Mesenchymal stem cell (in vitro differentiated cells and primary cell): ENCODE measurements at regions not wholly inside any gene's neighbourhood (a gene's known extent, or its start where the extent isn't known, plus 50 kb on each side); places are given as distances from the start of the nearest gene placed in this dataset.

ENCODE experiments used
- DNase-seq: peaks from one replicate; pipeline ENCODE4 v3.0.0-alpha.2; 2013
- H2AFZ ChIP-seq: one replicate; pipeline ENCODE4 v1.6.1; 2013; ENCODE audit warnings: low read depth, mild to moderate bottlenecking, control low read depth, inconsistent platforms, low read length, moderate library complexity
- H2AK5ac ChIP-seq: 2 replicates; pipeline ENCODE4 v1.6.1; 2013; ENCODE audit warnings: low read length, moderate library complexity, mild to moderate bottlenecking, inconsistent platforms; ENCODE audit not compliant: severe bottlenecking
- H2BK120ac ChIP-seq: one replicate; pipeline ENCODE4 v1.6.1; 2013; ENCODE audit warnings: low read depth, mild to moderate bottlenecking, inconsistent platforms, low read length, moderate library complexity
- H2BK12ac ChIP-seq, 2 experiments: one replicate each; pipeline ENCODE4 v1.6.1; 2013; ENCODE audit warnings: inconsistent platforms in 2 of 2, low read length in 2 of 2, mild to moderate bottlenecking in 2 of 2, moderate library complexity in 2 of 2, control low read depth in 1 of 2
- H2BK15ac ChIP-seq: one replicate; pipeline ENCODE4 v1.6.1; 2013; ENCODE audit warnings: mild to moderate bottlenecking, low read depth, inconsistent platforms; ENCODE audit not compliant: poor library complexity, severe bottlenecking
- H2BK5ac ChIP-seq: 2 replicates; pipeline ENCODE4 v1.6.1; 2013; ENCODE audit warnings: low read depth, mild to moderate bottlenecking, low read length, control low read depth, inconsistent platforms; ENCODE audit not compliant: poor library complexity, severe bottlenecking
- H3K14ac ChIP-seq, 2 experiments: one replicate each; pipeline ENCODE4 v1.6.1; 2013; ENCODE audit warnings: inconsistent platforms in 2 of 2, low read length in 2 of 2, control low read depth in 1 of 2, mild to moderate bottlenecking in 1 of 2, moderate library complexity in 1 of 2
- H3K18ac ChIP-seq, 2 experiments: one replicate each; pipeline ENCODE4 v1.6.1; 2013; ENCODE audit warnings: inconsistent platforms in 2 of 2, low read length in 2 of 2, control low read depth in 1 of 2, low read depth in 1 of 2, mild to moderate bottlenecking in 1 of 2
- H3K23ac ChIP-seq, 2 experiments: one replicate each; pipeline ENCODE4 v1.6.1; 2013; ENCODE audit warnings: inconsistent platforms in 2 of 2, low read length in 2 of 2, mild to moderate bottlenecking in 2 of 2, moderate library complexity in 2 of 2, control low read depth in 1 of 2
- H3K27ac ChIP-seq: 2 replicates; pipeline ENCODE4 v1.5.1; 2013; ENCODE audit warnings: mild to moderate bottlenecking, moderate library complexity, low read length, control low read depth, inconsistent platforms; ENCODE audit not compliant: poor library complexity, severe bottlenecking
- H3K27me3 ChIP-seq, 2 experiments: 2 replicates each; pipeline versions ENCODE4 v1.6.1 to v1.7.0; 2013; ENCODE audit warnings: low read length in 2 of 2, mild to moderate bottlenecking in 2 of 2, moderate library complexity in 2 of 2, control low read depth in 1 of 2, inconsistent platforms in 1 of 2; ENCODE audit not compliant: control insufficient read depth in 1 of 2, insufficient read depth in 1 of 2
- H3K36me3 ChIP-seq, 2 experiments: 2 replicates each; pipeline versions ENCODE4 v1.6.1 to v1.7.0; 2013; ENCODE audit warnings: low read length in 2 of 2, control low read depth in 1 of 2, inconsistent platforms in 1 of 2, low read depth in 1 of 2, mild to moderate bottlenecking in 1 of 2; ENCODE audit not compliant: insufficient read depth in 2 of 2, control insufficient read depth in 1 of 2
- H3K4ac ChIP-seq, 2 experiments: one replicate each; pipeline ENCODE4 v1.6.1; 2013; ENCODE audit warnings: inconsistent platforms in 2 of 2, low read length in 2 of 2, mild to moderate bottlenecking in 2 of 2, moderate library complexity in 2 of 2, control low read depth in 1 of 2, low read depth in 1 of 2
- H3K4me1 ChIP-seq: 2 replicates; pipeline ENCODE4 v1.6.1; 2013; ENCODE audit warnings: low read depth, low read length, control low read depth; ENCODE audit not compliant: control insufficient read depth, insufficient read depth
- H3K4me2 ChIP-seq: 2 replicates; pipeline ENCODE4 v1.6.1; 2013; ENCODE audit warnings: low read length, mild to moderate bottlenecking, inconsistent platforms; ENCODE audit not compliant: poor library complexity, severe bottlenecking
- H3K4me3 ChIP-seq, 2 experiments: 2 replicates each; pipeline versions ENCODE4 v1.5.1 to v1.7.0; 2013; ENCODE audit warnings: low read length in 2 of 2, mild to moderate bottlenecking in 2 of 2, control low read depth in 1 of 2, low read depth in 1 of 2; ENCODE audit not compliant: insufficient read depth in 1 of 2
- H3K79me1 ChIP-seq: replicated peaks from 2 replicates; pipeline ENCODE4 v1.6.1; 2013; ENCODE audit warnings: mild to moderate bottlenecking, control low read depth, low read length, inconsistent platforms; ENCODE audit not compliant: poor library complexity, severe bottlenecking
- H3K9ac ChIP-seq: 2 replicates; pipeline ENCODE4 v1.7.0; 2013; ENCODE audit warnings: mild to moderate bottlenecking, low read length, moderate library complexity
- H3K9me3 ChIP-seq: 2 replicates; pipeline ENCODE4 v1.7.0; 2013; ENCODE audit warnings: mild to moderate bottlenecking, low read length; ENCODE audit not compliant: control insufficient read depth
- H4K8ac ChIP-seq: one replicate; pipeline ENCODE4 v1.6.1; 2013; ENCODE audit warnings: inconsistent platforms, mild to moderate bottlenecking, low read length, moderate library complexity
- H4K91ac ChIP-seq: one replicate; pipeline ENCODE4 v1.6.1; 2013; ENCODE audit warnings: mild to moderate bottlenecking, low read length, inconsistent platforms
- WGBS: methylation state at CpG from one replicate; pipeline ENCODE4 v1.1.7; 2013; ENCODE audit warnings: mixed read lengths; 5-methylcytosine and 5-hydroxymethylcytosine counted together

DNA sequence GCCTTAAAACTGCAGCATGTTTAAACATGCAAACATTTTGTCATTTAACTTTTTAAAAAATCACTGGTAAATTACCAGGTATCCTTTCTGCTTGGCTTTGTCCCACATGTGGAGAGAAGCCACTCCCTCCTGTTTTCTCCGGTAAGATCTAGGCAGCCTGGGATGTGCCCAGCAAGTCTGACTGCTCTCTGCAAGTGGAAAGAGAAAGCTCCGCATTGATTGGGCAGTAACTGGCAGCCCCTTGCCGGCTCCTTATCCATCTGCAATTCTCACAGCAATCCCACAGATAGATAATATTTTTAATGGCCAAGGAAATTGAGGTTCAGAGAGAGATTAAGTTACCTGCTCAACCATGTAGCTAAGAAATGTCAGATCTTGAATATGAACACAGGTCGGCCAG, 136.1 kb downstream of the TMEM200C start:
- H3K4ac ChIP-seq: no peak overlapping the region
- no peak overlapping the region for H2BK15ac ChIP-seq
- no peaks in the 10 kb centered on the region for H3K9me3 ChIP-seq
- no peak overlapping the region for H2AFZ ChIP-seq
- peaks cover 0 to 27% of the 10 kb centered on the region in 2 experiments for H3K27me3 ChIP-seq
- 8% methylated on average over 1 of the region's 4 CpGs for WGBS
- H3K14ac ChIP-seq: no peak overlapping the region
- no peak overlapping the region for H3K9ac ChIP-seq
- H3K18ac ChIP-seq: no peak overlapping the region
- H4K8ac ChIP-seq: no peak overlapping the region
- H4K91ac ChIP-seq: no peak overlapping the region
- H3K36me3 ChIP-seq: no peaks in the 10 kb centered on the region
- H3K4me1 ChIP-seq: no peaks in the 10 kb centered on the region
- H3K4me3 ChIP-seq: no peak overlapping the region
- no peak overlapping the region for H3K23ac ChIP-seq
- H2AK5ac ChIP-seq: no peak overlapping the region
- H3K79me1 ChIP-seq: no peaks in the 10 kb centered on the region
- no peak overlapping the region for H3K27ac ChIP-seq
- H2BK5ac ChIP-seq: no peak overlapping the region
- H3K4me2 ChIP-seq: no peak overlapping the region
- no peak for DNase-seq
- no peak overlapping the region for H2BK12ac ChIP-seq
- no peak overlapping the region for H2BK120ac ChIP-seq

DNA sequence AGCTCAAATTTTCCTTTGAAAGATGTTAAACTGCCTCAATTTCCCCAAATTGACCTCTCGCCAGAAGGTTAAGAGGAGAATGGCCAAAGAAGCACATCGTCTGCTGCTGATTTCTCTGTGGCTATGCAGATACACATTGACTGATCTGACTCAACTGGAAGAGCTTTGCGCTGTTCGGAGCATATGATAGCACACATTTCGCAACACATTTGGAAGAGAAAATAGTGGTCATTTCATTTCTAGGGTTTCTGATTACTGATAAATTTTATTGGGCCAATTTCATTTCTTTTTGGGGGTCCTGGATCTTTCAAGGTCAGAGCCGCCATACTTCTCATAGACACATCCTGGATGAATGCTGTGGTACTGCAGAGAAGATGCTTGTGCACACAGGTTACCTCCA, 138.5 kb downstream of the TMEM200C start:
- Histone ChIP-seq H2BK120ac (no peak overlapping the region), H3K27me3 (peaks cover 0 to 28% of the 10 kb centered on the region in 2 experiments), H3K4me2 (no peak overlapping the region), H3K9me3 (no peaks in the 10 kb centered on the region), H3K4me3 (no peak overlapping the region), H2AK5ac (no peak overlapping the region), H3K18ac (no peak overlapping the region), H4K91ac (no peak overlapping the region), H2BK5ac (no peak overlapping the region), H2AFZ (no peak overlapping the region), H3K14ac (no peak overlapping the region), H4K8ac (no peak overlapping the region), H3K79me1 (no peaks in the 10 kb centered on the region), H2BK15ac (no peak overlapping the region), H3K27ac (no peak overlapping the region), H3K4me1 (no peaks in the 10 kb centered on the region), H2BK12ac (no peak overlapping the region), H3K9ac (no peak overlapping the region), H3K23ac (no peak overlapping the region), H3K4ac (no peak overlapping the region), H3K36me3 (no peaks in the 10 kb centered on the region)
- DNase-seq: no peak
- WGBS: 80% methylated on average over 6 of the region's 6 CpGs

DNA sequence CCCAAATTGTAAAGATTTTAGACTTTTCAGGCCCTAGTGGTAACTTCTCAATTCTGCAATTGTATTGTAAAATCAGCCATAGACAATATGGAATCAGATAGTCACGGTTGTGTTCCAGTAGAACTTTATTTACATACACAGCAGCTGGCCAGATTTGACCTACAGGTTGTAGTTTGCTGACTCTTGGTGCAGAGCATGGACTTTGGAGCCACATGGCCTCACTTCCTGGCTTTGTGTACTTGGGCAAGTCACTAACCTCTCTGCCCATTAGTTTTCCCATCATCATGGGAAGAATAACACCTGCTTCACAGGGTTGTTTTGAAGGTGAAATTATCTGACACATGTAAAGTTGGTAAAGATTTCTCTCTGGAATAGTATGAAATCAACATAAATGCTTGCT, 147.6 kb downstream of the TMEM200C start:
- H3K79me1 ChIP-seq: no peaks in the 10 kb centered on the region
- H4K91ac ChIP-seq: no peak overlapping the region
- H3K27me3 ChIP-seq: peaks cover 0 to 18% of the 10 kb centered on the region in 2 experiments
- no peak overlapping the region for H2BK12ac ChIP-seq
- no peak overlapping the region for H2BK15ac ChIP-seq
- H4K8ac ChIP-seq: no peak overlapping the region
- H2BK5ac ChIP-seq: no peak overlapping the region
- H3K18ac ChIP-seq: no peak overlapping the region
- H2BK120ac ChIP-seq: no peak overlapping the region
- H3K4me1 ChIP-seq: no peaks in the 10 kb centered on the region
- no peak overlapping the region for H2AK5ac ChIP-seq
- no peak overlapping the region for H3K27ac ChIP-seq
- H3K9ac ChIP-seq: no peak overlapping the region
- 33% methylated on average over 1 of the region's 1 CpG for WGBS
- H3K14ac ChIP-seq: no peak overlapping the region
- no peaks in the 10 kb centered on the region for H3K36me3 ChIP-seq
- no peak overlapping the region for H3K4ac ChIP-seq
- no peak overlapping the region for H3K23ac ChIP-seq
- H2AFZ ChIP-seq: no peak overlapping the region
- DNase-seq: no peak
- H3K9me3 ChIP-seq: no peaks in the 10 kb centered on the region
- no peak overlapping the region for H3K4me2 ChIP-seq
- no peak overlapping the region for H3K4me3 ChIP-seq

DNA sequence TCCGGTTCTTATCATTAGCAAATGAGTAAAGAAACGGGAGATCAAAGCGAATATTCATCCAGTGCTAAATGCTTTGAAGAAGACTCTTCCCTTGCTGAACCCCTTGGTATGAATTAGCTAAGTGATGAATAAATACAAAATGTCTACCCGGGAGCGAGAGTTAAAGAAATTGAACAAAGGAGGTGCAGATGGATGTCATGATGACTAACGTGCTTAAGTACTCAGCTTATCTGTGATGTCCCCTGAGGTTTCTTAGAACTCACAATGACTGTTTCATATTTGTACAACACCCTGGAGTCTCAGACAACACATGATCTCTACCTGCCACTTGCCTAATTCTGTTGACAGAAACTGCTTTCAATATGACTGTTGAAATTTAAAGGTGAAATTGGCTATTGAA, 148.5 kb downstream of the TMEM200C start:
- no peak overlapping the region for H3K27ac ChIP-seq
- no peak overlapping the region for H3K9ac ChIP-seq
- no peak overlapping the region for H3K4ac ChIP-seq
- no peak overlapping the region for H3K4me2 ChIP-seq
- no peaks in the 10 kb centered on the region for H3K79me1 ChIP-seq
- no peak overlapping the region for H2AFZ ChIP-seq
- H3K27me3 ChIP-seq: peaks cover 0 to 18% of the 10 kb centered on the region in 2 experiments
- no peak for DNase-seq
- H3K4me1 ChIP-seq: no peaks in the 10 kb centered on the region
- no peak overlapping the region for H3K14ac ChIP-seq
- no peaks in the 10 kb centered on the region for H3K9me3 ChIP-seq
- WGBS: 54% methylated on average over 5 of the region's 6 CpGs
- H2BK15ac ChIP-seq: no peak overlapping the region
- H4K91ac ChIP-seq: no peak overlapping the region
- H2AK5ac ChIP-seq: no peak overlapping the region
- no peaks in the 10 kb centered on the region for H3K36me3 ChIP-seq
- no peak overlapping the region for H2BK120ac ChIP-seq
- H3K23ac ChIP-seq: no peak overlapping the region
- H3K4me3 ChIP-seq: no peak overlapping the region
- H2BK5ac ChIP-seq: no peak overlapping the region
- no peak overlapping the region for H2BK12ac ChIP-seq
- no peak overlapping the region for H4K8ac ChIP-seq
- no peak overlapping the region for H3K18ac ChIP-seq
